Right lung (tissue), 2 donors: ENCODE measurements at regions not wholly inside any gene's neighbourhood (a gene's known extent, or its start where the extent isn't known, plus 50 kb on each side); places are given as distances from the start of the nearest gene placed in this dataset.
"Not testable (repeated sequence)": the region's sequence is repeated elsewhere in the genome, so short reads cannot be mapped to it uniquely, and the experiment has no call there.

ENCODE experiments used
- DNase-seq, 2 donors: peaks; one replicate each; pipeline ENCODE4 v3.0.0-alpha.2; 2013

- DNase-seq = not testable (repeated sequence)
Observed at GRCh38 chr6:166701424-166701823, 74.4 kb upstream of the RPS6KA2 start.

GRCh38 chr6:166700871-166701270, 73.8 kb upstream of the RPS6KA2 start:
- DNase-seq = not testable (repeated sequence)

- DNase-seq = no peak
Observed at GRCh38 chr6:166697113-166697512, 70.1 kb upstream of the RPS6KA2 start.

- DNase-seq = no peak
Observed at GRCh38 chr6:166693880-166694279, 66.8 kb upstream of the RPS6KA2 start.

- no peak for DNase-seq
Observed at GRCh38 chr6:166692723-166693302, 65.8 kb upstream of the RPS6KA2 start.

GRCh38 chr6:166691746-166692145, 64.7 kb upstream of the RPS6KA2 start:
- no peak for DNase-seq

GRCh38 chr6:166691199-166691598, 64.1 kb upstream of the RPS6KA2 start:
- DNase-seq = no peak

- DNase-seq = no peak
Observed at GRCh38 chr6:166689687-166690086, 62.6 kb upstream of the RPS6KA2 start.

GRCh38 chr6:166688901-166689300, 61.9 kb upstream of the RPS6KA2 start:
- no peak for DNase-seq

- no peak for DNase-seq
Observed at GRCh38 chr6:166687879-166688205, 60.8 kb upstream of the RPS6KA2 start.

- DNase-seq = no peak
Observed at GRCh38 chr6:166687070-166687878, 60.2 kb upstream of the RPS6KA2 start.

- DNase-seq = no peak
Observed at GRCh38 chr6:166686317-166686716, 59.3 kb upstream of the RPS6KA2 start.

GRCh38 chr6:166684866-166685265, 57.8 kb upstream of the RPS6KA2 start:
- no peak for DNase-seq

GRCh38 chr6:166684170-166684569, 57.1 kb upstream of the RPS6KA2 start:
- DNase-seq = no peak

- no peak for DNase-seq
Observed at GRCh38 chr6:166683477-166683876, 56.4 kb upstream of the RPS6KA2 start.

GRCh38 chr6:166679566-166679965, 52.5 kb upstream of the RPS6KA2 start:
- DNase-seq = no peak

- no peak for DNase-seq
Observed at GRCh38 chr6:166678426-166678825, 51.4 kb upstream of the RPS6KA2 start.

GRCh38 chr6:166677941-166678340, 50.9 kb upstream of the RPS6KA2 start:
- no peak for DNase-seq
